ENCODE measurements at regions not wholly inside any gene's neighbourhood (a gene's known extent, or its start where the extent isn't known, plus 50 kb on each side); places are given as distances from the start of the nearest gene placed in this dataset.

GRCh38 chr4:181061787-181062186, 1181.4 kb upstream of the TENM3 start:
- no peak for TF ChIP-seq CTCF (IDR thresholded peaks at IDR 0.05 in 4 of 5, conservative IDR thresholded peaks at IDR 0.05 in 1 of 5)
- TF ChIP-seq POLR2A (IDR thresholded peaks at IDR 0.05): no peak

Measured in gastrocnemius medialis (tissue), 4 donors.